Glutamatergic neuron (in vitro differentiated cells): ENCODE measurements at regions not wholly inside any gene's neighbourhood (a gene's known extent, or its start where the extent isn't known, plus 50 kb on each side); places are given as distances from the start of the nearest gene placed in this dataset.

Experiments
- DNase-seq: peaks from one replicate; pipeline ENCODE4 v3.0.0; 2022
- H3K27ac Mint-ChIP-seq: one replicate; pipeline ENCODE4 v1.8.0; 2020; ENCODE audit warnings: mild to moderate bottlenecking, mixed read lengths, inconsistent platforms; ENCODE audit not compliant: unreplicated experiment
- H3K27me3 Mint-ChIP-seq: one replicate; pipeline ENCODE4 v1.8.0; 2020; ENCODE audit warnings: mild to moderate bottlenecking, moderate library complexity, mixed read lengths, inconsistent platforms; ENCODE audit not compliant: unreplicated experiment
- H3K36me3 Mint-ChIP-seq: one replicate; pipeline ENCODE4 v1.8.0; 2020; ENCODE audit warnings: mild to moderate bottlenecking, mixed read lengths, inconsistent platforms; ENCODE audit not compliant: unreplicated experiment
- H3K4me1 Mint-ChIP-seq: one replicate; pipeline ENCODE4 v1.8.0; 2020; ENCODE audit warnings: mild to moderate bottlenecking, low read depth, mixed read lengths, inconsistent platforms; ENCODE audit not compliant: unreplicated experiment
- H3K4me3 Mint-ChIP-seq: one replicate; pipeline ENCODE4 v1.8.0; 2020; ENCODE audit warnings: mild to moderate bottlenecking, mixed read lengths, inconsistent platforms; ENCODE audit not compliant: unreplicated experiment
- H3K9me3 Mint-ChIP-seq: one replicate; pipeline ENCODE4 v1.8.0; 2020; ENCODE audit warnings: mild to moderate bottlenecking, moderate library complexity, mixed read lengths, inconsistent platforms; ENCODE audit not compliant: unreplicated experiment
- TF ChIP-seq, protein P1 (sequence below): fragments of 200-600 bp; sonication (generic); IDR thresholded peaks from one replicate; pipeline ENCODE4 v1.5.0; 2021; ENCODE audit not compliant: partially characterized antibody, unreplicated experiment

DNA sequence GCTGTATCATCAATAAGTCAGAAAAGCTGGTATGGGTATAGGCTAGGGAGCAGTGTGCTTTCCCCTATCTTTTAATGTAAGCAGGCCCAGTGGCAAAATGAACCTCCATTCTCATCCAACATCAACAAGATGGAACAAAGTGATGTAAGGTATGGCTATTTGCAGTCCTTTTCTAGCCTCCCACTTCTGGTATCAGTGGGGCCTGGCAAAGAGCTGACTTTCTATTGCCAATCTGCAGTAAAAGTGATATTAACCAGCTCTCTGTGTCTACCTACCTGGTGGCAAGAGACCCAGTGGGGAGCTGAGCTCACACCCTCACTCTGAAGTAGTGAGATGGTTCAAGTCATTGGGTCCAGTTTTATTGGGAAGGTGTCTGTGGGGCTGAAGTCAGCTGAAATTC, 1492.6 kb downstream of the CDH11 start:
- TF ChIP-seq, protein P1, sequence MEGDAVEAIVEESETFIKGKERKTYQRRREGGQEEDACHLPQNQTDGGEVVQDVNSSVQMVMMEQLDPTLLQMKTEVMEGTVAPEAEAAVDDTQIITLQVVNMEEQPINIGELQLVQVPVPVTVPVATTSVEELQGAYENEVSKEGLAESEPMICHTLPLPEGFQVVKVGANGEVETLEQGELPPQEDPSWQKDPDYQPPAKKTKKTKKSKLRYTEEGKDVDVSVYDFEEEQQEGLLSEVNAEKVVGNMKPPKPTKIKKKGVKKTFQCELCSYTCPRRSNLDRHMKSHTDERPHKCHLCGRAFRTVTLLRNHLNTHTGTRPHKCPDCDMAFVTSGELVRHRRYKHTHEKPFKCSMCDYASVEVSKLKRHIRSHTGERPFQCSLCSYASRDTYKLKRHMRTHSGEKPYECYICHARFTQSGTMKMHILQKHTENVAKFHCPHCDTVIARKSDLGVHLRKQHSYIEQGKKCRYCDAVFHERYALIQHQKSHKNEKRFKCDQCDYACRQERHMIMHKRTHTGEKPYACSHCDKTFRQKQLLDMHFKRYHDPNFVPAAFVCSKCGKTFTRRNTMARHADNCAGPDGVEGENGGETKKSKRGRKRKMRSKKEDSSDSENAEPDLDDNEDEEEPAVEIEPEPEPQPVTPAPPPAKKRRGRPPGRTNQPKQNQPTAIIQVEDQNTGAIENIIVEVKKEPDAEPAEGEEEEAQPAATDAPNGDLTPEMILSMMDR = no peak
- Mint-ChIP-seq H3K27ac (no peak overlapping the region), H3K36me3 (no peaks in the 10 kb centered on the region), H3K4me1 (no peaks in the 10 kb centered on the region), H3K9me3 (peaks cover 3% of the 10 kb centered on the region), H3K4me3 (no peak overlapping the region), H3K27me3 (no peaks in the 10 kb centered on the region)
- DNase-seq = no peak

DNA sequence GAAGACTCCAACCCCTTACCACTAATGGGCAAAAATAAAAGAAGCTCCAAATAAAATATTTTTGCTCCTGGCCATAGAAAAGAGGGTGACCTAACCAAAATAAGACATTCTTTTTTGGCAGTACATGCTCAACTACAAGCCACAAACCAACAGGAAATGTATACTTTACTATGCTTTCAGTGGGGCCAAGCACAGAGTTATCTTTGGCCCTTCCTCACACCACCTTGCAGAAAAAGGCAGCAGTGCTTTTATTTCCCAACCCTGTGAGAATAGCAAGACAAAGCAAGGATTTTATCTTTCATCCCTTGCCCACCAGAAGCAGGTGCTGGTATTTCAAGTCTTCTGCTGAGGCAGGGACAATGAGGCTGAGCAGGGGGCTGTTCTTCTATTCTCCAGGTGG, 1493.1 kb downstream of the CDH11 start:
- Mint-ChIP-seq H3K27ac (no peak overlapping the region), H3K9me3 (peaks cover 3% of the 10 kb centered on the region), H3K4me3 (no peak overlapping the region), H3K27me3 (no peaks in the 10 kb centered on the region), H3K4me1 (no peaks in the 10 kb centered on the region), H3K36me3 (no peaks in the 10 kb centered on the region)
- DNase-seq = no peak
- TF ChIP-seq, protein P1 = no peak

DNA sequence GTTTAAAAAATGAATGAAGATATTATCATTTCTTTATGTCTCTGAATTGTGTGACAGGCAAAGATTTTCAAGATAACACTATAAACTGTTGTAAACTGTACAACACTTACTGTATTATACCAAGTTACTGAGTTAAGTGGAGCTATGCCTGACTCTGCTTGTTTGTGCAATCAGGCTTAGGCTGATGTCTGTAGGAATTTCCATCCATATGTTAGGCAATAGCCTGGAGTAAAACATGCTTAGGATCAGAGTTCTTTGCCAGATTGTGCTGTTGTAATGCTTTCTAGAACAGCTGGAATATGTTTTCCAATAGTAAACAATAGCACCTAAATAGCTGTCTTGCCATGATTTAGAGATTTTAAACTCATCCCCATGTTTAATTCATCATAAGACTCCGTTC, 1496.7 kb downstream of the CDH11 start:
- Mint-ChIP-seq H3K27me3 (no peaks in the 10 kb centered on the region), H3K4me1 (no peaks in the 10 kb centered on the region)
- DNase-seq = no peak

DNA sequence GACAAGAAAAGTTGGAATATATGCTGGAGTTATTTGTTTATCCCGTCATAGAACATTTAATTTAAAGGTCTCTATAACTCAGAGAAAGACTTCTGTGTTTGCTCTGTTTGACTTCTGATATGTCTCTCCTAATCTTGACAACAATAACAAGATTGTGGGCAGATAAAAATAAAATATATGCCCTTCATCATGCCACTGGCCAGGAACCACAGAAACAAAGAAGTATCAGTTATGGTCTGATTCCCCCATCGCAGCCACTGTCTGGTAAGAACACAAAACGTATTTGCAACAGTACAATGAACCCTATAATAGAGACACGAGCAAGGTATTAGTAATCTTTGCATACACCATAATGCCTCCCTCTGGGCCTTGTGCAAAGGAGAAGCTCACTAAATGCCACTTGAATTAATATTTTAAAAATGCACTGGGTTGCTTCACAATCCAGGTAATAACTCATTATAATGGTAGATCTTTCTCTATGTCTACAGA, 1498.3 kb downstream of the CDH11 start:
- Mint-ChIP-seq H3K4me3 (no peak overlapping the region), H3K27me3 (no peaks in the 10 kb centered on the region), H3K27ac (no peak overlapping the region), H3K4me1 (no peaks in the 10 kb centered on the region), H3K9me3 (no peaks in the 10 kb centered on the region), H3K36me3 (no peaks in the 10 kb centered on the region)
- TF ChIP-seq, protein P1 = no peak
- DNase-seq = no peak

More for the DNA sequence above, 1496.7 kb downstream of the CDH11 start:
- Mint-ChIP-seq H3K4me3 (no peak overlapping the region), H3K9me3 (no peaks in the 10 kb centered on the region), H3K36me3 (no peaks in the 10 kb centered on the region), H3K27ac (no peak overlapping the region)
- TF ChIP-seq, protein P1 = no peak

DNA sequence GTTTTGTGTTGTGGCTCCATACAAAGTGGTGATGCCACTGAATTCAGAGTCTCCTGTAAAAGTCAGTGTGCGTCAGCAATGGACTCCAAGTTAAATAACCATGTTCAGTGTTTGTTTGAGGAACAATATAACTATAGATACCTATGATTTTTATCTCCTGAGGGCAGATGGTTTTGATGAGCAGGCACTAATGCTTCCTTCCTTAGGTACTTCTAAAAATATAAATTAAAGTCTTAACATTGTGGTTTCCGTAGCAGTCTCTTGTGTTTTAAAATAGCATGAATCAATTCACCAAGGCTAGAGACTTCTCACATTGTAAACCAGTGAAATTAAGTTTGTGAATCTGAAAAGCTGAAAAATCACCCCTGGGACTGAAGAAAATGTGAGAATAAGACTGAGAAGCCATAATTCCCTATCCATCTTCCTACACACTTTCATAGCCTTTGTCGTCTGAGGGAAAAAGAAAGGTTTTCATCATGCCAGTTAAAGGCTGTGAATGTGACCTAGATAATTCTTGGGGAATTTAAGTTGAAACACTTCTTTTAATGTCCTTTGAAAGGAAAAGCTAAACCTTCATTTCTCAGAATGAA, 1502.9 kb downstream of the CDH11 start:
- Mint-ChIP-seq H3K9me3 (no peaks in the 10 kb centered on the region), H3K4me3 (no peak overlapping the region), H3K4me1 (no peaks in the 10 kb centered on the region), H3K36me3 (no peaks in the 10 kb centered on the region), H3K27ac (no peak overlapping the region), H3K27me3 (peaks cover 2% of the 10 kb centered on the region)
- no peak for DNase-seq
- TF ChIP-seq, protein P1 = no peak
